HL-60 (cell line): ENCODE measurements at regions not wholly inside any gene's neighbourhood (a gene's known extent, or its start where the extent isn't known, plus 50 kb on each side); places are given as distances from the start of the nearest gene placed in this dataset.

Experiments used
- DNase-seq, 2 experiments: peaks; one replicate each; pipeline ENCODE4 v3.0.0-alpha.2; 2010 to 2020; ENCODE audit warnings: low read depth in 1 of 2, low spot score in 1 of 2
- H3K27ac ChIP-seq: fragments of 250-450 bp; sonication (Bioruptor Pico); replicated peaks from 2 replicates; pipeline ENCODE4 v1.5.1; 2020; ENCODE audit warnings: mild to moderate bottlenecking, moderate library complexity
- H3K27me3 ChIP-seq: fragments of 250-450 bp; sonication (Bioruptor Pico); 2 replicates; pipeline ENCODE4 v1.5.1; 2021; ENCODE audit warnings: mild to moderate bottlenecking, moderate library complexity; ENCODE audit not compliant: insufficient read depth, poor library complexity, severe bottlenecking
- H3K4me3 ChIP-seq: replicated peaks from 2 replicates; pipeline ENCODE4 v1.5.1; 2011; ENCODE audit warnings: mild to moderate bottlenecking, control low read depth, low read length; ENCODE audit not compliant: insufficient read depth
- GABPA ChIP-seq: IDR thresholded peaks from 2 replicates; pipeline ENCODE4 v1.6.1; 2012; ENCODE audit warnings: low read depth
- POLR2AphosphoS5 ChIP-seq: IDR thresholded peaks from 2 replicates; pipeline ENCODE4 v1.6.1; 2012; ENCODE audit warnings: low read depth
- SPI1 ChIP-seq: IDR thresholded peaks from 2 replicates; pipeline ENCODE4 v1.6.1; 2012; ENCODE audit warnings: low read depth, mild to moderate bottlenecking, borderline replicate concordance
- TF ChIP-seq, protein P1 (sequence below): IDR thresholded peaks from 2 replicates; pipeline ENCODE4 v1.6.1; 2012; ENCODE audit warnings: low read depth; ENCODE audit not compliant: insufficient replicate concordance
- TF ChIP-seq, protein P2 (sequence below): IDR thresholded peaks from one replicate; pipeline ENCODE4 v1.5.1; 2011; ENCODE audit warnings: low read length, control low read depth, inconsistent platforms; ENCODE audit not compliant: insufficient read depth

DNA sequence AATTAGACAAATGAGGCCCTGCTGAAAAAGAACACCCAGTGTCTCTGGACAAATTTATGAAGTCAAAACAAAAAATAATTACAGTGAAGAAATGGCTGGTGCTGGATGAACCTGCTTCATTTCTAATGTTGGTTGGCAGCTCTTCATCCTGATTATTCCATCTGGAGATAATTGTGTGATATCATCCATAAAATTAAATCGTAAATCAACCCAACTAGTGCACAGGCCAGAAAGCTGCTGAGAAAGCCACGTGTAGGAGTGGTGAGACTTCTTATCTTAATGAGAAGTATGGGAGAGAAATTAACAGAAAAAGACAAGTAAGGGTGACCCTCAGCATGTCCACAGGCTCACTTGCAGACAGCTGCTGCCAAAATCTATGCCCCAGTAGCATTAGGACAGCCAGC is 465.2 kb upstream of the TGFBR2 start:
- no peak for TF ChIP-seq POLR2AphosphoS5
- TF ChIP-seq, protein P1, sequence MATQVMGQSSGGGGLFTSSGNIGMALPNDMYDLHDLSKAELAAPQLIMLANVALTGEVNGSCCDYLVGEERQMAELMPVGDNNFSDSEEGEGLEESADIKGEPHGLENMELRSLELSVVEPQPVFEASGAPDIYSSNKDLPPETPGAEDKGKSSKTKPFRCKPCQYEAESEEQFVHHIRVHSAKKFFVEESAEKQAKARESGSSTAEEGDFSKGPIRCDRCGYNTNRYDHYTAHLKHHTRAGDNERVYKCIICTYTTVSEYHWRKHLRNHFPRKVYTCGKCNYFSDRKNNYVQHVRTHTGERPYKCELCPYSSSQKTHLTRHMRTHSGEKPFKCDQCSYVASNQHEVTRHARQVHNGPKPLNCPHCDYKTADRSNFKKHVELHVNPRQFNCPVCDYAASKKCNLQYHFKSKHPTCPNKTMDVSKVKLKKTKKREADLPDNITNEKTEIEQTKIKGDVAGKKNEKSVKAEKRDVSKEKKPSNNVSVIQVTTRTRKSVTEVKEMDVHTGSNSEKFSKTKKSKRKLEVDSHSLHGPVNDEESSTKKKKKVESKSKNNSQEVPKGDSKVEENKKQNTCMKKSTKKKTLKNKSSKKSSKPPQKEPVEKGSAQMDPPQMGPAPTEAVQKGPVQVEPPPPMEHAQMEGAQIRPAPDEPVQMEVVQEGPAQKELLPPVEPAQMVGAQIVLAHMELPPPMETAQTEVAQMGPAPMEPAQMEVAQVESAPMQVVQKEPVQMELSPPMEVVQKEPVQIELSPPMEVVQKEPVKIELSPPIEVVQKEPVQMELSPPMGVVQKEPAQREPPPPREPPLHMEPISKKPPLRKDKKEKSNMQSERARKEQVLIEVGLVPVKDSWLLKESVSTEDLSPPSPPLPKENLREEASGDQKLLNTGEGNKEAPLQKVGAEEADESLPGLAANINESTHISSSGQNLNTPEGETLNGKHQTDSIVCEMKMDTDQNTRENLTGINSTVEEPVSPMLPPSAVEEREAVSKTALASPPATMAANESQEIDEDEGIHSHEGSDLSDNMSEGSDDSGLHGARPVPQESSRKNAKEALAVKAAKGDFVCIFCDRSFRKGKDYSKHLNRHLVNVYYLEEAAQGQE = no peak
- no peak for TF ChIP-seq GABPA
- TF ChIP-seq, protein P2, sequence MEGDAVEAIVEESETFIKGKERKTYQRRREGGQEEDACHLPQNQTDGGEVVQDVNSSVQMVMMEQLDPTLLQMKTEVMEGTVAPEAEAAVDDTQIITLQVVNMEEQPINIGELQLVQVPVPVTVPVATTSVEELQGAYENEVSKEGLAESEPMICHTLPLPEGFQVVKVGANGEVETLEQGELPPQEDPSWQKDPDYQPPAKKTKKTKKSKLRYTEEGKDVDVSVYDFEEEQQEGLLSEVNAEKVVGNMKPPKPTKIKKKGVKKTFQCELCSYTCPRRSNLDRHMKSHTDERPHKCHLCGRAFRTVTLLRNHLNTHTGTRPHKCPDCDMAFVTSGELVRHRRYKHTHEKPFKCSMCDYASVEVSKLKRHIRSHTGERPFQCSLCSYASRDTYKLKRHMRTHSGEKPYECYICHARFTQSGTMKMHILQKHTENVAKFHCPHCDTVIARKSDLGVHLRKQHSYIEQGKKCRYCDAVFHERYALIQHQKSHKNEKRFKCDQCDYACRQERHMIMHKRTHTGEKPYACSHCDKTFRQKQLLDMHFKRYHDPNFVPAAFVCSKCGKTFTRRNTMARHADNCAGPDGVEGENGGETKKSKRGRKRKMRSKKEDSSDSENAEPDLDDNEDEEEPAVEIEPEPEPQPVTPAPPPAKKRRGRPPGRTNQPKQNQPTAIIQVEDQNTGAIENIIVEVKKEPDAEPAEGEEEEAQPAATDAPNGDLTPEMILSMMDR = no peak
- TF ChIP-seq SPI1 = no peak
- Histone ChIP-seq H3K4me3 (no peak overlapping the region), H3K27me3 (no peaks in the 10 kb centered on the region), H3K27ac (no peak overlapping the region)
- DNase-seq = no peak

DNA sequence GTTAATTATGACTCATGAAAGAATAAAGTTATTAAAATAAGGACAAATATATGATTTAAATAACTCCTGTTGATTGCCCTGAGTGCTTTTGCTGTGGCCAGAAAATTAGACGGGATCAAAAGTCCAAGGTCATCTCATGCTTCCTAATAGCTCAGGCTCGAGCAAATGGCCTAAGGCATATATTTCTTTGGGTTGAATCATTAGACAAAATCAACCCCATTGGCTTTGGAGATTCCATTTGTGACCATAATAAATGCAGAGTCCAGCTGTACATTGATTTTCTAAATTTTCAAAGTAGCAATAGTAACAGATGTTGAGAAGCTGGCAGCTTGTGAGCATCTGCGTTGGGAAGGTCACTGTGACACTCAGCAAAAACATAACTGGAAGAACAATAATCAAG is 464.5 kb upstream of the TGFBR2 start:
- Histone ChIP-seq H3K27ac (no peak overlapping the region), H3K27me3 (no peaks in the 10 kb centered on the region), H3K4me3 (no peak overlapping the region)
- TF ChIP-seq, protein P2 = no peak
- TF ChIP-seq, protein P1 = no peak
- DNase-seq = no peak

DNA sequence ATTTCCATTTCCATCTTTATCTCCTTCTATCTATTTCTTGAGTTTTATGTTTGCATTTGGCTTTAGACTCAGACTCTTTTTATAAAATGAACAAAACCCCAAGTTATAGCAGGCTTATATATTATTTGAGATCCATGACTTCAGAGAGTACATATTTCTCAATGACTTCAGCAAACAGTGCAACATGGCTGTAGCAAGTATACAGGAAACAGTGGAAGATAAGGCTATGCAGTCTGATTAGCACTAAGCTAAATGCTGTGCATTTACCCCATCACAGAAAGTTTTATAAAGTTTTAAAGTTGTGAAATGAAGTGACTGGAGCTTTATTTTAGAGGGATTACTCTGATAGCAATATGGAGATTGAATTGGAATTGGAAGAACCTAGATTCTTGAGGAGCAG is 463.5 kb upstream of the TGFBR2 start:
- DNase-seq = no peak
- Histone ChIP-seq H3K4me3 (no peak overlapping the region), H3K27me3 (no peaks in the 10 kb centered on the region), H3K27ac (no peak overlapping the region)
- TF ChIP-seq, protein P2 = no peak
- TF ChIP-seq POLR2AphosphoS5 (no peak), GABPA (no peak), SPI1 (no peak)
- TF ChIP-seq, protein P1 = no peak
